ENCODE measurements at regions not wholly inside any gene's neighbourhood (a gene's known extent, or its start where the extent isn't known, plus 50 kb on each side); places are given as distances from the start of the nearest gene placed in this dataset.

- no peak overlapping the region for H3K27ac ChIP-seq (ENCODE audit: low read length)
Observed at GRCh38 chr15:97319291-97319690, 641.2 kb upstream of the ARRDC4 start.

GRCh38 chr15:97346221-97346620, 614.3 kb upstream of the ARRDC4 start:
- H3K9me3 ChIP-seq (ENCODE audit: control insufficient read depth, low read depth, low read length): peaks cover 6% of the 10 kb centered on the region
- no peak overlapping the region for H3K4me3 ChIP-seq (ENCODE audit: low read length)
- H3K9ac ChIP-seq (ENCODE audit: low read length): no peak overlapping the region
- H3K27ac ChIP-seq (ENCODE audit: low read length): no peak overlapping the region
- H3K27me3 ChIP-seq (ENCODE audit: control insufficient read depth, insufficient read depth, low read length): no peaks in the 10 kb centered on the region
- H3K4me1 ChIP-seq (ENCODE audit: control insufficient read depth, low read depth, low read length): peaks cover 6% of the 10 kb centered on the region
- H3K36me3 ChIP-seq (ENCODE audit: control insufficient read depth, low read depth, low read length): no peaks in the 10 kb centered on the region

More at GRCh38 chr15:97319291-97319690, 641.2 kb upstream of the ARRDC4 start:
- Histone ChIP-seq H3K36me3 (ENCODE audit: control insufficient read depth, low read depth, low read length) (no peaks in the 10 kb centered on the region), H3K4me1 (ENCODE audit: control insufficient read depth, low read depth, low read length) (no peaks in the 10 kb centered on the region), H3K9me3 (ENCODE audit: control insufficient read depth, low read depth, low read length) (no peaks in the 10 kb centered on the region), H3K4me3 (ENCODE audit: low read length) (no peak overlapping the region), H3K9ac (ENCODE audit: low read length) (no peak overlapping the region), H3K27me3 (ENCODE audit: control insufficient read depth, insufficient read depth, low read length) (no peaks in the 10 kb centered on the region)

GRCh38 chr15:97350813-97351212, 609.7 kb upstream of the ARRDC4 start:
- no peak overlapping the region for H3K4me3 ChIP-seq (ENCODE audit: low read length)
- H3K9ac ChIP-seq (ENCODE audit: low read length): no peak overlapping the region
- peaks cover 16% of the 10 kb centered on the region for H3K4me1 ChIP-seq (ENCODE audit: control insufficient read depth, low read depth, low read length)
- H3K9me3 ChIP-seq (ENCODE audit: control insufficient read depth, low read depth, low read length): peaks cover 6% of the 10 kb centered on the region
- no peaks in the 10 kb centered on the region for H3K27me3 ChIP-seq (ENCODE audit: control insufficient read depth, insufficient read depth, low read length)
- no peak overlapping the region for H3K27ac ChIP-seq (ENCODE audit: low read length)
- no peaks in the 10 kb centered on the region for H3K36me3 ChIP-seq (ENCODE audit: control insufficient read depth, low read depth, low read length)

GRCh38 chr15:97383516-97383915, 577.0 kb upstream of the ARRDC4 start:
- no peaks in the 10 kb centered on the region for H3K9me3 ChIP-seq (ENCODE audit: control insufficient read depth, low read depth, low read length)
- H3K27me3 ChIP-seq (ENCODE audit: control insufficient read depth, insufficient read depth, low read length): no peaks in the 10 kb centered on the region
- H3K4me3 ChIP-seq (ENCODE audit: low read length): no peak overlapping the region
- H3K4me1 ChIP-seq (ENCODE audit: control insufficient read depth, low read depth, low read length): peaks cover 6% of the 10 kb centered on the region
- no peak overlapping the region for H3K9ac ChIP-seq (ENCODE audit: low read length)
- no peaks in the 10 kb centered on the region for H3K36me3 ChIP-seq (ENCODE audit: control insufficient read depth, low read depth, low read length)
- no peak overlapping the region for H3K27ac ChIP-seq (ENCODE audit: low read length)

- H3K4me1 ChIP-seq (ENCODE audit: control insufficient read depth, low read depth, low read length): peaks cover 6% of the 10 kb centered on the region
- H3K27me3 ChIP-seq (ENCODE audit: control insufficient read depth, insufficient read depth, low read length): no peaks in the 10 kb centered on the region
- no peak overlapping the region for H3K4me3 ChIP-seq (ENCODE audit: low read length)
- H3K36me3 ChIP-seq (ENCODE audit: control insufficient read depth, low read depth, low read length): no peaks in the 10 kb centered on the region
- H3K9me3 ChIP-seq (ENCODE audit: control insufficient read depth, low read depth, low read length): no peaks in the 10 kb centered on the region
- H3K9ac ChIP-seq (ENCODE audit: low read length): no peak overlapping the region
- no peak overlapping the region for H3K27ac ChIP-seq (ENCODE audit: low read length)
Observed at GRCh38 chr15:97386940-97387339, 573.6 kb upstream of the ARRDC4 start.

- Histone ChIP-seq H3K36me3 (ENCODE audit: control insufficient read depth, low read depth, low read length) (no peaks in the 10 kb centered on the region), H3K27me3 (ENCODE audit: control insufficient read depth, insufficient read depth, low read length) (no peaks in the 10 kb centered on the region), H3K9me3 (ENCODE audit: control insufficient read depth, low read depth, low read length) (no peaks in the 10 kb centered on the region), H3K9ac (ENCODE audit: low read length) (no peak overlapping the region), H3K4me3 (ENCODE audit: low read length) (no peak overlapping the region), H3K27ac (ENCODE audit: low read length) (no peak overlapping the region), H3K4me1 (ENCODE audit: control insufficient read depth, low read depth, low read length) (no peaks in the 10 kb centered on the region)
Observed at GRCh38 chr15:97401195-97401594, 559.3 kb upstream of the ARRDC4 start.

GRCh38 chr15:97401970-97402369, 558.5 kb upstream of the ARRDC4 start:
- Histone ChIP-seq H3K27ac (ENCODE audit: low read length) (no peak overlapping the region), H3K36me3 (ENCODE audit: control insufficient read depth, low read depth, low read length) (no peaks in the 10 kb centered on the region), H3K9ac (ENCODE audit: low read length) (no peak overlapping the region), H3K4me1 (ENCODE audit: control insufficient read depth, low read depth, low read length) (no peaks in the 10 kb centered on the region), H3K4me3 (ENCODE audit: low read length) (no peak overlapping the region), H3K9me3 (ENCODE audit: control insufficient read depth, low read depth, low read length) (no peaks in the 10 kb centered on the region), H3K27me3 (ENCODE audit: control insufficient read depth, insufficient read depth, low read length) (no peaks in the 10 kb centered on the region)

- no peaks in the 10 kb centered on the region for H3K9me3 ChIP-seq (ENCODE audit: control insufficient read depth, low read depth, low read length)
- no peaks in the 10 kb centered on the region for H3K36me3 ChIP-seq (ENCODE audit: control insufficient read depth, low read depth, low read length)
- H3K4me1 ChIP-seq (ENCODE audit: control insufficient read depth, low read depth, low read length): no peaks in the 10 kb centered on the region
- H3K27me3 ChIP-seq (ENCODE audit: control insufficient read depth, insufficient read depth, low read length): no peaks in the 10 kb centered on the region
- H3K9ac ChIP-seq (ENCODE audit: low read length): no peak overlapping the region
- no peak overlapping the region for H3K27ac ChIP-seq (ENCODE audit: low read length)
- H3K4me3 ChIP-seq (ENCODE audit: low read length): no peak overlapping the region
Observed at GRCh38 chr15:97406841-97407240, 553.7 kb upstream of the ARRDC4 start.

GRCh38 chr15:97410897-97411575, 549.5 kb upstream of the ARRDC4 start:
- no peaks in the 10 kb centered on the region for H3K27me3 ChIP-seq (ENCODE audit: control insufficient read depth, insufficient read depth, low read length)
- no peak overlapping the region for H3K27ac ChIP-seq (ENCODE audit: low read length)
- no peaks in the 10 kb centered on the region for H3K9me3 ChIP-seq (ENCODE audit: control insufficient read depth, low read depth, low read length)
- H3K4me1 ChIP-seq (ENCODE audit: control insufficient read depth, low read depth, low read length): no peaks in the 10 kb centered on the region
- no peak overlapping the region for H3K9ac ChIP-seq (ENCODE audit: low read length)
- no peaks in the 10 kb centered on the region for H3K36me3 ChIP-seq (ENCODE audit: control insufficient read depth, low read depth, low read length)
- no peak overlapping the region for H3K4me3 ChIP-seq (ENCODE audit: low read length)

- no peaks in the 10 kb centered on the region for H3K4me1 ChIP-seq (ENCODE audit: control insufficient read depth, low read depth, low read length)
- no peaks in the 10 kb centered on the region for H3K9me3 ChIP-seq (ENCODE audit: control insufficient read depth, low read depth, low read length)
Observed at GRCh38 chr15:97420130-97420529, 540.4 kb upstream of the ARRDC4 start.

GRCh38 chr15:97425596-97425995, 534.9 kb upstream of the ARRDC4 start:
- Histone ChIP-seq H3K9ac (ENCODE audit: low read length) (no peak overlapping the region), H3K4me1 (ENCODE audit: control insufficient read depth, low read depth, low read length) (no peaks in the 10 kb centered on the region), H3K4me3 (ENCODE audit: low read length) (no peak overlapping the region), H3K36me3 (ENCODE audit: control insufficient read depth, low read depth, low read length) (no peaks in the 10 kb centered on the region), H3K27ac (ENCODE audit: low read length) (no peak overlapping the region), H3K27me3 (ENCODE audit: control insufficient read depth, insufficient read depth, low read length) (no peaks in the 10 kb centered on the region), H3K9me3 (ENCODE audit: control insufficient read depth, low read depth, low read length) (no peaks in the 10 kb centered on the region)

More at GRCh38 chr15:97420130-97420529, 540.4 kb upstream of the ARRDC4 start:
- H3K27me3 ChIP-seq (ENCODE audit: control insufficient read depth, insufficient read depth, low read length): no peaks in the 10 kb centered on the region
- H3K4me3 ChIP-seq (ENCODE audit: low read length): no peak overlapping the region
- no peak overlapping the region for H3K9ac ChIP-seq (ENCODE audit: low read length)
- H3K27ac ChIP-seq (ENCODE audit: low read length): no peak overlapping the region
- no peaks in the 10 kb centered on the region for H3K36me3 ChIP-seq (ENCODE audit: control insufficient read depth, low read depth, low read length)

- Histone ChIP-seq H3K36me3 (ENCODE audit: control insufficient read depth, low read depth, low read length) (no peaks in the 10 kb centered on the region), H3K27ac (ENCODE audit: low read length) (no peak overlapping the region), H3K4me1 (ENCODE audit: control insufficient read depth, low read depth, low read length) (no peaks in the 10 kb centered on the region), H3K27me3 (ENCODE audit: control insufficient read depth, insufficient read depth, low read length) (no peaks in the 10 kb centered on the region), H3K9me3 (ENCODE audit: control insufficient read depth, low read depth, low read length) (no peaks in the 10 kb centered on the region), H3K9ac (ENCODE audit: low read length) (no peak overlapping the region), H3K4me3 (ENCODE audit: low read length) (no peak overlapping the region)
Observed at GRCh38 chr15:97443101-97443500, 517.4 kb upstream of the ARRDC4 start.

Data from iPS-18a (cell line).